GM18868 (cell line): ENCODE measurements at regions not wholly inside any gene's neighbourhood (a gene's known extent, or its start where the extent isn't known, plus 50 kb on each side); places are given as distances from the start of the nearest gene placed in this dataset.

Experiments used
- ATAC-seq: cut with Tn5 transposase; IDR thresholded peaks from one replicate; pipeline ENCODE4 v1.9.1; 2021; ENCODE audit warnings: mild to moderate bottlenecking, moderate library complexity; ENCODE audit not compliant: unreplicated experiment

- ATAC-seq: no peak
Measured at GRCh38 chr4:41865306-41865980, 69.8 kb upstream of the TMEM33 start.

GRCh38 chr4:41859087-41859486, 76.1 kb upstream of the TMEM33 start:
- ATAC-seq: no peak

- no peak for ATAC-seq
Measured at GRCh38 chr4:41857226-41857641, 78.0 kb upstream of the TMEM33 start.

GRCh38 chr4:41856797-41857196, 78.4 kb upstream of the TMEM33 start:
- no peak for ATAC-seq

- no peak for ATAC-seq
Measured at GRCh38 chr4:41853973-41854372, 81.3 kb upstream of the TMEM33 start.

- ATAC-seq: no peak
Measured at GRCh38 chr4:41852229-41852628, 83.0 kb upstream of the TMEM33 start.

- ATAC-seq: no peak
Measured at GRCh38 chr4:41851621-41852020, 83.6 kb upstream of the TMEM33 start.

GRCh38 chr4:41844327-41844726, 90.9 kb upstream of the TMEM33 start:
- ATAC-seq: no peak

- peak; percentile 95 for ATAC-seq
Measured at GRCh38 chr4:41839916-41840854, 91.7 kb upstream of the PHOX2B start.

- ATAC-seq: no peak
Measured at GRCh38 chr4:41838590-41838989, 90.1 kb upstream of the PHOX2B start.

GRCh38 chr4:41835321-41835995, 86.9 kb upstream of the PHOX2B start:
- no peak for ATAC-seq

GRCh38 chr4:41832961-41833360, 84.4 kb upstream of the PHOX2B start:
- ATAC-seq: no peak

GRCh38 chr4:41822325-41822724, 73.8 kb upstream of the PHOX2B start:
- no peak for ATAC-seq

- ATAC-seq: no peak
Measured at GRCh38 chr4:41820473-41820872, 71.9 kb upstream of the PHOX2B start.

GRCh38 chr4:41819621-41820020, 71.1 kb upstream of the PHOX2B start:
- ATAC-seq: no peak

GRCh38 chr4:41815473-41815872, 66.9 kb upstream of the PHOX2B start:
- no peak for ATAC-seq

GRCh38 chr4:41814565-41814964, 66.0 kb upstream of the PHOX2B start:
- ATAC-seq: no peak

- ATAC-seq: no peak
Measured at GRCh38 chr4:41806807-41807206, 58.3 kb upstream of the PHOX2B start.

GRCh38 chr4:41802590-41802989, 54.1 kb upstream of the PHOX2B start:
- no peak for ATAC-seq

GRCh38 chr4:41799126-41799525, 50.6 kb upstream of the PHOX2B start:
- no peak for ATAC-seq
